Body of pancreas (tissue), 4 donors: ENCODE measurements at regions not wholly inside any gene's neighbourhood (a gene's known extent, or its start where the extent isn't known, plus 50 kb on each side); places are given as distances from the start of the nearest gene placed in this dataset.

ENCODE experiments used
- ATAC-seq: fragments of 150-250 bp; one replicate; pipeline ENCODE4 v1.9.1; 2016
- DNase-seq, 4 donors: peaks; one replicate each; pipeline ENCODE4 v3.0.0-alpha.2; 2019
- H3K27ac ChIP-seq, 4 donors: fragments of 200-600 bp; sonication (generic); 1 replicate in 3 of 4; 2 replicates in 1 of 4; pipeline versions ENCODE4 v1.5.1 to v1.6.1; 2016 to 2019; ENCODE audit warnings: mild to moderate bottlenecking in 1 of 4, mixed read lengths in 1 of 4, moderate library complexity in 1 of 4
- H3K27me3 ChIP-seq, 2 donors: fragments of 200-600 bp; sonication (generic); one replicate each; pipeline ENCODE4 v1.6.0; 2016; ENCODE audit warnings: mild to moderate bottlenecking in 1 of 2
- H3K36me3 ChIP-seq, 2 donors: fragments of 200-600 bp; sonication (generic); replicated peaks in 1 of 2; 2 replicates each; pipeline ENCODE4 v1.5.1; 2016; ENCODE audit warnings: low read depth in 2 of 2; ENCODE audit not compliant: insufficient read depth in 1 of 2
- H3K4me1 ChIP-seq: fragments of 200-600 bp; sonication (generic); one replicate; pipeline ENCODE4 v1.6.0; 2016
- H3K4me3 ChIP-seq, 2 donors: fragments of 200-600 bp; sonication (generic); 1 replicate in 1 of 2; 2 replicates in 1 of 2; pipeline ENCODE4 v1.5.1; 2016 to 2019
- H3K9me3 ChIP-seq, 3 donors: fragments of 200-600 bp; sonication (generic); 1 replicate in 2 of 3; 2 replicates in 1 of 3; pipeline ENCODE4 v1.5.1; 2016
- CTCF ChIP-seq, 7 experiments: fragments of 450-650 bp in 4 of 7; fragments of 200-600 bp in 3 of 7; sonication (generic) in 3 of 7; IDR thresholded peaks; one replicate each; pipeline ENCODE4 v1.5.1; 2016 to 2019; ENCODE audit warnings: antibody characterized with exemption in 7 of 7
- POLR2A ChIP-seq, 3 donors: fragments of 450-650 bp; IDR thresholded peaks; one replicate each; pipeline ENCODE4 v1.6.1; 2016; ENCODE audit warnings: antibody characterized with exemption in 3 of 3, mild to moderate bottlenecking in 2 of 3
- WGBS, 2 donors: methylation state at CpG; one replicate each; pipeline ENCODE4 v1.1.5; 2017; 5-methylcytosine and 5-hydroxymethylcytosine counted together
- intact Hi-C: fragments of 100-400 bp; cut with DNase I; formaldehyde crosslinking; loops from one replicate; pipeline ENCODE4 v1.15.1; 2023

- Histone ChIP-seq H3K4me1 (no peaks in the 10 kb centered on the region), H3K9me3 (no peaks in the 10 kb centered on the region), H3K4me3 (no peak overlapping the region), H3K27me3 (no peaks in the 10 kb centered on the region), H3K36me3 (no peaks in the 10 kb centered on the region), H3K27ac (no peak overlapping the region)
- ATAC-seq (no peak), DNase-seq (no peak)
- WGBS, 2 donors = 67 to 81% methylated on average over 2 of the region's 2 CpGs
- TF ChIP-seq CTCF (IDR thresholded peaks at IDR 0.05) (no peak), POLR2A (IDR thresholded peaks at IDR 0.05) (no peak)
- intact Hi-C loops = no loop called here
Observed at GRCh38 chr7:136637813-136638212, 230.6 kb upstream of the CHRM2 start.

DNA sequence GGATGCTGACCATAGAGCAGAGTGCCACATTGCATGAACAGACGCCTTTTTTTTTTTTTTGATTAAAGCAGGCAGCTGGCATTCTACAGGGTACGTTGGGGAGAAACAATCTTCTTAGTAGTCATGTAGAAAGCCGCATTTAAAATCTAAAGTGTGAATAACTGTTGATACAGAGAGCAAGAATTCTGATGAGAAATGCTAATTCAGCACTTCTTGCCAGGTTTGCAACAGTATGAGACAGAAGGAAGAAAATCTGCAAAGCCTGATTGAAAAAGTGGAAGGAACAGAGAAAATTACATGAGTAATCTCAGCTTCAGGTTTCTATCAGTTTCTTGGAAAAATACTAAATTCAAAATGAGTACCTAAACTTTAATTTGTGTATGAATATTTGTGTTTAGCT is 232.7 kb upstream of the CHRM2 start:
- no peaks in the 10 kb centered on the region for H3K36me3 ChIP-seq
- no peak overlapping the region for H3K4me3 ChIP-seq
- H3K9me3 ChIP-seq = no peaks in the 10 kb centered on the region
- TF ChIP-seq POLR2A (IDR thresholded peaks at IDR 0.05) (no peak), CTCF (IDR thresholded peaks at IDR 0.05) (no peak)
- intact Hi-C loops = no loop called here
- 41 to 45% methylated on average over 3 of the region's 3 CpGs for WGBS, 2 donors
- H3K27me3 ChIP-seq = no peaks in the 10 kb centered on the region
- no peaks in the 10 kb centered on the region for H3K4me1 ChIP-seq
- H3K27ac ChIP-seq = no peak overlapping the region
- ATAC-seq = no peak
- no peak for DNase-seq

DNA sequence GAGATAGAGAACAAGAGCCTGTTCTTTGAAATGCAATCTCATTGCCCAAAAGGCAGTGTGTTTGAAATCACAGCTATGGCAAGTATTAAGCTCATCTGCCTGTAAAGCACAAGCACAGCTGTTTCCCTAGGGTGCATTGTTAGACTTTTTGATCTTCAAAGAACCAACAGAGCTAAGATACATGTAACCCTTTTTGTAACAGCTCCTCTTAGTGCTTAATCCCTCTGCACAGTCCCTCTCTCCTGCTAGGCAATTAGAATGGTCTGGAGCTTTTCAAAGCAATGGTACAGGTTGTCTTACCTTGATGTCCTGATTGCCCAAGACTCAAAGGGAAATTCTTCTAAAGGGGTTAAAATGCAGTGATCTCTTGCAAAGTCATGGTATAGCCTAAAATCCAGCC is 249.6 kb upstream of the CHRM2 start:
- Histone ChIP-seq H3K4me1 (no peaks in the 10 kb centered on the region), H3K27me3 (no peaks in the 10 kb centered on the region), H3K9me3 (no peaks in the 10 kb centered on the region), H3K27ac (no peak overlapping the region), H3K36me3 (no peaks in the 10 kb centered on the region), H3K4me3 (no peak overlapping the region)
- ATAC-seq = no peak
- no peak for DNase-seq
- TF ChIP-seq CTCF (IDR thresholded peaks at IDR 0.05) = no peak
- no peak for TF ChIP-seq POLR2A (IDR thresholded peaks at IDR 0.05)
- intact Hi-C loops = no loop called here

- no peak for DNase-seq
- intact Hi-C loops = no loop called here
- no peak for TF ChIP-seq POLR2A (IDR thresholded peaks at IDR 0.05)
- TF ChIP-seq CTCF (IDR thresholded peaks at IDR 0.05) = no peak
- no peak overlapping the region for H3K27ac ChIP-seq
- WGBS, 2 donors = 54 to 65% methylated on average over 2 of the region's 2 CpGs
- no peaks in the 10 kb centered on the region for H3K9me3 ChIP-seq
- no peak for ATAC-seq
- no peaks in the 10 kb centered on the region for H3K27me3 ChIP-seq
- H3K4me3 ChIP-seq = no peak overlapping the region
- no peaks in the 10 kb centered on the region for H3K36me3 ChIP-seq
- H3K4me1 ChIP-seq = no peaks in the 10 kb centered on the region
Observed at GRCh38 chr7:136617176-136617575, 251.3 kb upstream of the CHRM2 start.

GRCh38 chr7:136605532-136606329 is 262.7 kb upstream of the CHRM2 start:
- Histone ChIP-seq H3K36me3 (no peaks in the 10 kb centered on the region), H3K4me1 (no peaks in the 10 kb centered on the region), H3K9me3 (no peaks in the 10 kb centered on the region), H3K27me3 (no peaks in the 10 kb centered on the region), H3K27ac (no peak overlapping the region), H3K4me3 (no peak overlapping the region)
- intact Hi-C loops = no loop called here
- no peak for TF ChIP-seq CTCF (IDR thresholded peaks at IDR 0.05)
- no peak for TF ChIP-seq POLR2A (IDR thresholded peaks at IDR 0.05)
- DNase-seq (no peak), ATAC-seq (no peak)
- 10 to 12% methylated on average over 2 of the region's 2 CpGs for WGBS, 2 donors
